GM12878 (cell line): ENCODE measurements at regions not wholly inside any gene's neighbourhood (a gene's known extent, or its start where the extent isn't known, plus 50 kb on each side); places are given as distances from the start of the nearest gene placed in this dataset.

ENCODE experiments used
- ATAC-seq: fragments of 200-7000 bp; cut with Tn5 transposase; 3 replicates; pipeline ENCODE4 v1.9.1; 2020; ENCODE audit warnings: mild to moderate bottlenecking, moderate library complexity
- BruUV-seq: library from RNA; stranded (reverse); fragments of 400-500 nt; replicated peaks from 2 replicates; lab custom pipeline; 2021; lab: Mats Ljungman, UMichigan
- CTCF ChIA-PET: fragments of 300-600 bp; sonication (Branson Sonifier 250); formaldehyde crosslinking; extraction: SDS; loops from one replicate; lab custom pipeline; 2021; ENCODE audit warnings: inconsistent platforms; lab: Yijun Ruan, JAX
- POLR2A ChIA-PET: fragments of 350-600 bp; formaldehyde crosslinking; extraction: SDS; loops from one replicate; lab custom pipeline; 2021; ENCODE audit warnings: inconsistent platforms; lab: Charles Lee
- RAD21 ChIA-PET: fragments of 300-600 bp; sonication (Branson Sonifier 250); formaldehyde crosslinking; loops from one replicate; lab custom pipeline; 2023; ENCODE audit warnings: antibody characterized with exemption; ENCODE audit not compliant: unreplicated experiment; lab: Charles Lee
- SMC1A ChIA-PET: fragments of 300-600 bp; sonication (Branson Sonifier 250); formaldehyde crosslinking; loops from one replicate; lab custom pipeline; 2023; ENCODE audit not compliant: unreplicated experiment, uncharacterized antibody; lab: Charles Lee
- DNase-seq: peaks from one replicate; pipeline ENCODE4 v3.0.0-alpha.2; 2011; ENCODE audit warnings: low read depth, low spot score
- FAIRE-seq: peaks from 3 replicates; lab custom pipeline; 2011; peaks lifted over from hg19 to GRCh38; lab: Jason Lieb, UNC
- H2AFZ ChIP-seq: 2 replicates; pipeline ENCODE4 v1.6.0; 2011; ENCODE audit warnings: low read depth, low read length, control low read depth; ENCODE audit not compliant: control insufficient read depth
- H3K27ac ChIP-seq: 2 replicates; pipeline ENCODE4 v1.5.1; 2011; ENCODE audit warnings: control low read depth; ENCODE audit not compliant: control insufficient read depth, insufficient read depth
- H3K27me3 ChIP-seq, 2 experiments: replicated peaks in 1 of 2; 2 replicates each; pipeline versions ENCODE4 v1.6.0 to v1.6.1; 2011; ENCODE audit warnings: low read length in 1 of 2; ENCODE audit not compliant: control insufficient read depth in 2 of 2, insufficient read depth in 2 of 2
- H3K36me3 ChIP-seq, 2 experiments: 2 replicates each; pipeline ENCODE4 v1.5.1; 2011; ENCODE audit warnings: low read length in 1 of 2; ENCODE audit not compliant: control insufficient read depth in 2 of 2, insufficient read depth in 2 of 2
- H3K4me1 ChIP-seq: 2 replicates; pipeline ENCODE4 v1.6.1; 2011; ENCODE audit warnings: mild to moderate bottlenecking, low read length, moderate library complexity, mixed read lengths; ENCODE audit not compliant: control insufficient read depth, insufficient read depth
- H3K4me2 ChIP-seq: 2 replicates; pipeline ENCODE4 v1.6.0; 2011; ENCODE audit warnings: control low read depth; ENCODE audit not compliant: control insufficient read depth, insufficient read depth
- H3K4me3 ChIP-seq: fragments of 200-600 bp; sonication (generic); 2 replicates; pipeline ENCODE4 v1.5.1; 2016
- H3K79me2 ChIP-seq: 2 replicates; pipeline ENCODE4 v1.6.0; 2011; ENCODE audit warnings: low read length; ENCODE audit not compliant: control insufficient read depth, insufficient read depth
- H3K9ac ChIP-seq: 2 replicates; pipeline ENCODE4 v1.8.0; 2011; ENCODE audit warnings: low read length, control low read depth, mixed read lengths; ENCODE audit not compliant: control insufficient read depth, insufficient read depth
- H3K9me3 ChIP-seq: replicated peaks from 3 replicates; pipeline ENCODE4 v1.5.1; 2011; ENCODE audit warnings: mild to moderate bottlenecking, low read length; ENCODE audit not compliant: control insufficient read depth, insufficient read depth
- H4K20me1 ChIP-seq: 2 replicates; pipeline ENCODE4 v1.6.0; 2011; ENCODE audit not compliant: control insufficient read depth, insufficient read depth
- CREM ChIP-seq: IDR thresholded peaks from 2 replicates; pipeline ENCODE4 v1.6.1; 2014; ENCODE audit warnings: antibody characterized with exemption, low read depth
- EGR1 ChIP-seq, 2 experiments: IDR thresholded peaks; 1 replicate in 1 of 2; 2 replicates in 1 of 2; pipeline ENCODE4 v1.6.1; 2011 to 2012; ENCODE audit warnings: low read depth in 2 of 2, low read length in 2 of 2, borderline replicate concordance in 1 of 2, mild to moderate bottlenecking in 1 of 2, moderate library complexity in 1 of 2
- JUND ChIP-seq: IDR thresholded peaks from 2 replicates; pipeline ENCODE4 v1.6.1; 2012; ENCODE audit warnings: low read depth, mild to moderate bottlenecking, low read length, improper control_type of control experiment, moderate library complexity
- KDM1A ChIP-seq: fragments of 200-600 bp; sonication (generic); IDR thresholded peaks from 2 replicates; pipeline ENCODE4 v1.6.1; 2016; ENCODE audit warnings: borderline replicate concordance
- MTA2 ChIP-seq: fragments of 450-650 bp; IDR thresholded peaks from 2 replicates; pipeline ENCODE4 v1.6.1; 2016; ENCODE audit warnings: low read depth, mild to moderate bottlenecking, moderate library complexity
- NFIC ChIP-seq: IDR thresholded peaks from 2 replicates; pipeline ENCODE4 v1.6.1; 2012; ENCODE audit warnings: low read depth, mild to moderate bottlenecking, inconsistent platforms, low read length, moderate library complexity
- RCOR1 ChIP-seq: conservative IDR thresholded peaks from 2 replicates; pipeline ENCODE4 v1.6.1; 2012; ENCODE audit warnings: low read depth, low read length, improper control_type of control experiment
- SIX5 ChIP-seq: IDR thresholded peaks from 2 replicates; pipeline ENCODE4 v1.6.1; 2011; ENCODE audit warnings: mild to moderate bottlenecking, low read depth, low read length, moderate library complexity; ENCODE audit not compliant: severe bottlenecking
- SREBF1 ChIP-seq: IDR thresholded peaks from 2 replicates; pipeline ENCODE4 v1.6.1; 2012; ENCODE audit warnings: mild to moderate bottlenecking, low read length
- TCF3 ChIP-seq: IDR thresholded peaks from 2 replicates; pipeline ENCODE4 v1.6.1; 2012; ENCODE audit warnings: low read depth, mild to moderate bottlenecking, low read length, borderline replicate concordance; ENCODE audit not compliant: insufficient read depth
- TCF7 ChIP-seq: IDR thresholded peaks from 2 replicates; pipeline ENCODE4 v1.6.1; 2014; ENCODE audit warnings: antibody characterized with exemption, borderline replicate concordance
- ZNF24 ChIP-seq: fragments of 450-650 bp; IDR thresholded peaks from 2 replicates; pipeline ENCODE4 v1.6.1; 2017; ENCODE audit warnings: antibody characterized with exemption, mild to moderate bottlenecking
- ZNF622 ChIP-seq: fragments of 450-650 bp; IDR thresholded peaks from 2 replicates; pipeline ENCODE4 v1.6.1; 2017; ENCODE audit warnings: mild to moderate bottlenecking, inconsistent platforms
- WGBS: methylation state at CpG from one replicate; pipeline ENCODE4 v1.1.6; 2016; ENCODE audit warnings: low lambda C conversion rate; ENCODE audit not compliant: insufficient replicate concordance, insufficient coverage; ENCODE audit errors: missing lambda C conversion rate; 5-methylcytosine and 5-hydroxymethylcytosine counted together
- in situ Hi-C: fragments of 300-500 bp; cut with MboI; formaldehyde crosslinking; loops from 9 replicates; pipeline ENCODE4 v1.14.3; 2018; ENCODE audit warnings: mixed read lengths
- intact Hi-C: fragments of 100-400 bp; cut with micrococcal nuclease; formaldehyde crosslinking; loops from one replicate; pipeline ENCODE4 v1.14.2; 2022; ENCODE audit not compliant: unreplicated experiment
- TF ChIP-seq, protein P1 (sequence below): fragments of 450-650 bp; IDR thresholded peaks from 2 replicates; pipeline ENCODE4 v1.6.1; 2017; ENCODE audit warnings: borderline replicate concordance
- TF ChIP-seq, protein P2 (sequence below): fragments of 450-650 bp; IDR thresholded peaks from 2 replicates; pipeline ENCODE4 v1.6.1; 2017; ENCODE audit warnings: mild to moderate bottlenecking, moderate library complexity
- TF ChIP-seq, protein P3 (sequence below): fragments of 450-650 bp; IDR thresholded peaks from 2 replicates; pipeline ENCODE4 v1.6.1; 2016; ENCODE audit warnings: mild to moderate bottlenecking
- TF ChIP-seq, protein P4 (sequence below): IDR thresholded peaks from 2 replicates; pipeline ENCODE4 v1.6.1; 2012; ENCODE audit warnings: low read depth, low read length, improper control_type of control experiment

DNA sequence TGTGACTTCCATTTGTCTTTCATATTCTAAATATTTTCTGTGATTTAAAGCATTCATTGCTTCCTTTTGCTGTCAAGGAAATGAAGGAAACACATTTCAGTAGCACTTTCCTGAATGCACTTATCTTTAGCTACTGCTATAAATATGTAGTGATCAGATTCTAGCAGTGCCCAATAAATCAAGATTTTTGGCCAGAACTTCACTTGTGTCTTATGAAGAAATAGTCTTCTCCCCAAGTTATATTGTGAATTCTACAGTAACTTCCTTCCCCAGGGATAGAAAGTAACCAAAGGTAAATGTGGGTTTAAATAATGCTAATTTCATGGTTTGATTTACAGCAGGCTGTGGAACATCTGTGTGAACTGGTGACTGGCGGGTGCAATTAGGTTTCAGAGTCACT, 77.9 kb downstream of the DMRT2 start:
- no peak overlapping the region for H3K4me2 ChIP-seq
- no peak for ATAC-seq
- no peak overlapping the region for H3K27ac ChIP-seq
- 0% methylated on average over 1 of the region's 1 CpG for WGBS
- H2AFZ ChIP-seq = no peak overlapping the region
- in situ Hi-C loops = no loop called here
- no peak overlapping the region for H3K4me3 ChIP-seq
- H3K9ac ChIP-seq = no peak overlapping the region
- H3K36me3 ChIP-seq = no peaks in the 10 kb centered on the region
- RAD21 ChIA-PET = no interaction called here
- SMC1A ChIA-PET = interaction anchor here (0.9 kb wide), 1 partner anchor 15 kb away, joined by 3 read pairs; no protein-coding TSS in a partner anchor
- H3K4me1 ChIP-seq = no peaks in the 10 kb centered on the region
- POLR2A ChIA-PET = no interaction called here
- BruUV-seq = no TSS peak
- no peak for FAIRE-seq
- no peaks in the 10 kb centered on the region for H3K79me2 ChIP-seq
- H4K20me1 ChIP-seq = no peaks in the 10 kb centered on the region
- no peaks in the 10 kb centered on the region for H3K9me3 ChIP-seq
- no peak for DNase-seq
- CTCF ChIA-PET = no interaction called here
- H3K27me3 ChIP-seq = no peaks in the 10 kb centered on the region
- intact Hi-C loops = no loop called here
- TF ChIP-seq ZNF24 (no peak), ZNF622 (no peak), CREM (no peak), JUND (no peak), KDM1A (no peak), SREBF1 (no peak), SIX5 (no peak), TCF3 (no peak), RCOR1 (no peak), TCF7 (no peak), EGR1 (IDR thresholded peaks at IDR 0.05; ENCODE audit: borderline replicate concordance in 1 of 2, low read depth in 2 of 2, low read length in 2 of 2) (no peak), MTA2 (no peak), NFIC (no peak)
- TF ChIP-seq, protein P1, sequence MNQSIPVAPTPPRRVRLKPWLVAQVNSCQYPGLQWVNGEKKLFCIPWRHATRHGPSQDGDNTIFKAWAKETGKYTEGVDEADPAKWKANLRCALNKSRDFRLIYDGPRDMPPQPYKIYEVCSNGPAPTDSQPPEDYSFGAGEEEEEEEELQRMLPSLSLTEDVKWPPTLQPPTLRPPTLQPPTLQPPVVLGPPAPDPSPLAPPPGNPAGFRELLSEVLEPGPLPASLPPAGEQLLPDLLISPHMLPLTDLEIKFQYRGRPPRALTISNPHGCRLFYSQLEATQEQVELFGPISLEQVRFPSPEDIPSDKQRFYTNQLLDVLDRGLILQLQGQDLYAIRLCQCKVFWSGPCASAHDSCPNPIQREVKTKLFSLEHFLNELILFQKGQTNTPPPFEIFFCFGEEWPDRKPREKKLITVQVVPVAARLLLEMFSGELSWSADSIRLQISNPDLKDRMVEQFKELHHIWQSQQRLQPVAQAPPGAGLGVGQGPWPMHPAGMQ = no peak
- TF ChIP-seq, protein P2, sequence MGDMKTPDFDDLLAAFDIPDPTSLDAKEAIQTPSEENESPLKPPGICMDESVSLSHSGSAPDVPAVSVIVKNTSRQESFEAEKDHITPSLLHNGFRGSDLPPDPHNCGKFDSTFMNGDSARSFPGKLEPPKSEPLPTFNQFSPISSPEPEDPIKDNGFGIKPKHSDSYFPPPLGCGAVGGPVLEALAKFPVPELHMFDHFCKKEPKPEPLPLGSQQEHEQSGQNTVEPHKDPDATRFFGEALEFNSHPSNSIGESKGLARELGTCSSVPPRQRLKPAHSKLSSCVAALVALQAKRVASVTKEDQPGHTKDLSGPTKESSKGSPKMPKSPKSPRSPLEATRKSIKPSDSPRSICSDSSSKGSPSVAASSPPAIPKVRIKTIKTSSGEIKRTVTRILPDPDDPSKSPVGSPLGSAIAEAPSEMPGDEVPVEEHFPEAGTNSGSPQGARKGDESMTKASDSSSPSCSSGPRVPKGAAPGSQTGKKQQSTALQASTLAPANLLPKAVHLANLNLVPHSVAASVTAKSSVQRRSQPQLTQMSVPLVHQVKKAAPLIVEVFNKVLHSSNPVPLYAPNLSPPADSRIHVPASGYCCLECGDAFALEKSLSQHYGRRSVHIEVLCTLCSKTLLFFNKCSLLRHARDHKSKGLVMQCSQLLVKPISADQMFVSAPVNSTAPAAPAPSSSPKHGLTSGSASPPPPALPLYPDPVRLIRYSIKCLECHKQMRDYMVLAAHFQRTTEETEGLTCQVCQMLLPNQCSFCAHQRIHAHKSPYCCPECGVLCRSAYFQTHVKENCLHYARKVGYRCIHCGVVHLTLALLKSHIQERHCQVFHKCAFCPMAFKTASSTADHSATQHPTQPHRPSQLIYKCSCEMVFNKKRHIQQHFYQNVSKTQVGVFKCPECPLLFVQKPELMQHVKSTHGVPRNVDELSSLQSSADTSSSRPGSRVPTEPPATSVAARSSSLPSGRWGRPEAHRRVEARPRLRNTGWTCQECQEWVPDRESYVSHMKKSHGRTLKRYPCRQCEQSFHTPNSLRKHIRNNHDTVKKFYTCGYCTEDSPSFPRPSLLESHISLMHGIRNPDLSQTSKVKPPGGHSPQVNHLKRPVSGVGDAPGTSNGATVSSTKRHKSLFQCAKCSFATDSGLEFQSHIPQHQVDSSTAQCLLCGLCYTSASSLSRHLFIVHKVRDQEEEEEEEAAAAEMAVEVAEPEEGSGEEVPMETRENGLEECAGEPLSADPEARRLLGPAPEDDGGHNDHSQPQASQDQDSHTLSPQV = no peak
- TF ChIP-seq, protein P3, sequence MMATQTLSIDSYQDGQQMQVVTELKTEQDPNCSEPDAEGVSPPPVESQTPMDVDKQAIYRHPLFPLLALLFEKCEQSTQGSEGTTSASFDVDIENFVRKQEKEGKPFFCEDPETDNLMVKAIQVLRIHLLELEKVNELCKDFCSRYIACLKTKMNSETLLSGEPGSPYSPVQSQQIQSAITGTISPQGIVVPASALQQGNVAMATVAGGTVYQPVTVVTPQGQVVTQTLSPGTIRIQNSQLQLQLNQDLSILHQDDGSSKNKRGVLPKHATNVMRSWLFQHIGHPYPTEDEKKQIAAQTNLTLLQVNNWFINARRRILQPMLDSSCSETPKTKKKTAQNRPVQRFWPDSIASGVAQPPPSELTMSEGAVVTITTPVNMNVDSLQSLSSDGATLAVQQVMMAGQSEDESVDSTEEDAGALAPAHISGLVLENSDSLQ = no peak
- TF ChIP-seq, protein P4, sequence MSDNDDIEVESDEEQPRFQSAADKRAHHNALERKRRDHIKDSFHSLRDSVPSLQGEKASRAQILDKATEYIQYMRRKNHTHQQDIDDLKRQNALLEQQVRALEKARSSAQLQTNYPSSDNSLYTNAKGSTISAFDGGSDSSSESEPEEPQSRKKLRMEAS = no peak
